GM23338 (cell line): ENCODE measurements at regions not wholly inside any gene's neighbourhood (a gene's known extent, or its start where the extent isn't known, plus 50 kb on each side); places are given as distances from the start of the nearest gene placed in this dataset.

Experiments
- ATAC-seq: fragments of 200-7000 bp; cut with Tn5 transposase; 3 replicates; pipeline ENCODE4 v1.9.1; 2020
- DNase-seq: peaks from one replicate; pipeline ENCODE4 v3.0.0-alpha.2; 2015; ENCODE audit warnings: low spot score
- H2AFZ ChIP-seq: fragments of 200-600 bp; sonication (generic); 2 replicates; pipeline ENCODE4 v1.8.0; 2016; ENCODE audit warnings: antibody characterized with exemption, mild to moderate bottlenecking, moderate library complexity
- H3F3A ChIP-seq: fragments of 200-600 bp; sonication (generic); replicated peaks from 2 replicates; pipeline ENCODE4 v1.8.0; 2017; ENCODE audit warnings: antibody characterized with exemption, mixed run types, low read depth
- H3K27ac ChIP-seq: fragments of 200-600 bp; sonication (generic); 2 replicates; pipeline ENCODE4 v1.6.1; 2016; ENCODE audit warnings: low read depth
- H3K27me3 ChIP-seq: fragments of 200-600 bp; sonication (generic); 2 replicates; pipeline ENCODE4 v1.8.0; 2016; ENCODE audit warnings: mild to moderate bottlenecking, mixed run types, moderate library complexity; ENCODE audit not compliant: insufficient read depth
- H3K36me3 ChIP-seq: fragments of 200-600 bp; sonication (generic); 2 replicates; pipeline ENCODE4 v1.8.0; 2016; ENCODE audit warnings: mild to moderate bottlenecking; ENCODE audit not compliant: insufficient read depth
- H3K4me1 ChIP-seq: fragments of 200-600 bp; sonication (generic); 2 replicates; pipeline ENCODE4 v1.8.0; 2016; ENCODE audit warnings: mild to moderate bottlenecking, moderate library complexity; ENCODE audit not compliant: insufficient read depth
- H3K4me2 ChIP-seq: fragments of 200-600 bp; sonication (generic); 2 replicates; pipeline ENCODE4 v1.7.1; 2017; ENCODE audit warnings: mixed run types
- H3K4me3 ChIP-seq: fragments of 200-600 bp; sonication (generic); 2 replicates; pipeline ENCODE4 v1.6.1; 2016; ENCODE audit warnings: mixed run types
- H3K79me2 ChIP-seq: fragments of 200-600 bp; sonication (generic); replicated peaks from 2 replicates; pipeline ENCODE4 v1.8.0; 2017; ENCODE audit warnings: mild to moderate bottlenecking; ENCODE audit not compliant: insufficient read depth
- H3K9me2 ChIP-seq: fragments of 200-600 bp; sonication (generic); 2 replicates; pipeline ENCODE4 v1.8.0; 2017; ENCODE audit not compliant: insufficient read depth
- H4K20me1 ChIP-seq: fragments of 200-600 bp; sonication (generic); replicated peaks from 2 replicates; pipeline ENCODE4 v1.8.0; 2017; ENCODE audit warnings: mild to moderate bottlenecking; ENCODE audit not compliant: insufficient read depth
- H3K27ac Mint-ChIP-seq: 2 replicates; pipeline ENCODE4 v1.8.0; 2020; ENCODE audit warnings: inconsistent platforms, mild to moderate bottlenecking, moderate library complexity, mixed read lengths
- H3K27me3 Mint-ChIP-seq: 3 replicates; pipeline ENCODE4 v1.8.0; 2022; ENCODE audit warnings: low read depth, mild to moderate bottlenecking, moderate library complexity, mixed read lengths, inconsistent platforms; ENCODE audit not compliant: insufficient read depth, poor library complexity
- H3K36me3 Mint-ChIP-seq: 3 replicates; pipeline ENCODE4 v1.8.0; 2021; ENCODE audit warnings: low read depth, mild to moderate bottlenecking, inconsistent platforms, moderate library complexity, mixed read lengths
- H3K4me1 Mint-ChIP-seq: 3 replicates; pipeline ENCODE4 v1.8.0; 2020; ENCODE audit warnings: mild to moderate bottlenecking, inconsistent platforms, mixed read lengths
- H3K4me3 Mint-ChIP-seq: 3 replicates; pipeline ENCODE4 v1.8.0; 2021; ENCODE audit warnings: moderate library complexity, mild to moderate bottlenecking, inconsistent platforms, mixed read lengths
- H3K9me3 Mint-ChIP-seq: 3 replicates; pipeline ENCODE4 v1.8.0; 2020; ENCODE audit warnings: moderate library complexity, mild to moderate bottlenecking, inconsistent platforms, mixed read lengths
- ETS1 ChIP-seq: IDR thresholded peaks from 2 replicates; pipeline ENCODE4 v1.6.1; 2016; ENCODE audit warnings: antibody characterized with exemption
- EZH2 ChIP-seq: fragments of 200-600 bp; sonication (generic); IDR thresholded peaks from one replicate; pipeline ENCODE4 v1.8.0; 2017; ENCODE audit warnings: antibody characterized with exemption, mild to moderate bottlenecking, low read depth; ENCODE audit not compliant: unreplicated experiment
- ZNF331 ChIP-seq: fragments of 250-450 bp; sonication (Bioruptor Pico); IDR thresholded peaks from 2 replicates; pipeline ENCODE4 v1.5.0; 2020; ENCODE audit warnings: low read depth, mild to moderate bottlenecking, moderate library complexity
- TF ChIP-seq, protein P1 (sequence below): fragments of 250-450 bp; sonication (Bioruptor Pico); IDR thresholded peaks from 2 replicates; pipeline ENCODE4 v1.5.0; 2020; ENCODE audit warnings: mild to moderate bottlenecking, moderate library complexity

- H3F3A ChIP-seq, result no peaks in the 10 kb centered on the region
- no peaks in the 10 kb centered on the region for H3K79me2 ChIP-seq
- Mint-ChIP-seq H3K36me3 (no peaks in the 10 kb centered on the region), H3K27me3 (peaks cover 20% of the 10 kb centered on the region), H3K27ac (no peak overlapping the region), H3K4me3 (no peak overlapping the region), H3K4me1 (peaks cover 39% of the 10 kb centered on the region), H3K9me3 (no peaks in the 10 kb centered on the region)
- H3K27me3 ChIP-seq, result no peaks in the 10 kb centered on the region
- H3K4me2 ChIP-seq, result no peak overlapping the region
- H3K36me3 ChIP-seq, result no peaks in the 10 kb centered on the region
- no peaks in the 10 kb centered on the region for H3K9me2 ChIP-seq
- DNase-seq, result no peak
- no peak for ATAC-seq
- H3K4me3 ChIP-seq, result no peak overlapping the region
- peaks cover 36% of the 10 kb centered on the region for H3K4me1 ChIP-seq
- H4K20me1 ChIP-seq, result no peaks in the 10 kb centered on the region
- TF ChIP-seq ETS1 (no peak), ZNF331 (no peak), EZH2 (no peak)
- TF ChIP-seq, protein P1, sequence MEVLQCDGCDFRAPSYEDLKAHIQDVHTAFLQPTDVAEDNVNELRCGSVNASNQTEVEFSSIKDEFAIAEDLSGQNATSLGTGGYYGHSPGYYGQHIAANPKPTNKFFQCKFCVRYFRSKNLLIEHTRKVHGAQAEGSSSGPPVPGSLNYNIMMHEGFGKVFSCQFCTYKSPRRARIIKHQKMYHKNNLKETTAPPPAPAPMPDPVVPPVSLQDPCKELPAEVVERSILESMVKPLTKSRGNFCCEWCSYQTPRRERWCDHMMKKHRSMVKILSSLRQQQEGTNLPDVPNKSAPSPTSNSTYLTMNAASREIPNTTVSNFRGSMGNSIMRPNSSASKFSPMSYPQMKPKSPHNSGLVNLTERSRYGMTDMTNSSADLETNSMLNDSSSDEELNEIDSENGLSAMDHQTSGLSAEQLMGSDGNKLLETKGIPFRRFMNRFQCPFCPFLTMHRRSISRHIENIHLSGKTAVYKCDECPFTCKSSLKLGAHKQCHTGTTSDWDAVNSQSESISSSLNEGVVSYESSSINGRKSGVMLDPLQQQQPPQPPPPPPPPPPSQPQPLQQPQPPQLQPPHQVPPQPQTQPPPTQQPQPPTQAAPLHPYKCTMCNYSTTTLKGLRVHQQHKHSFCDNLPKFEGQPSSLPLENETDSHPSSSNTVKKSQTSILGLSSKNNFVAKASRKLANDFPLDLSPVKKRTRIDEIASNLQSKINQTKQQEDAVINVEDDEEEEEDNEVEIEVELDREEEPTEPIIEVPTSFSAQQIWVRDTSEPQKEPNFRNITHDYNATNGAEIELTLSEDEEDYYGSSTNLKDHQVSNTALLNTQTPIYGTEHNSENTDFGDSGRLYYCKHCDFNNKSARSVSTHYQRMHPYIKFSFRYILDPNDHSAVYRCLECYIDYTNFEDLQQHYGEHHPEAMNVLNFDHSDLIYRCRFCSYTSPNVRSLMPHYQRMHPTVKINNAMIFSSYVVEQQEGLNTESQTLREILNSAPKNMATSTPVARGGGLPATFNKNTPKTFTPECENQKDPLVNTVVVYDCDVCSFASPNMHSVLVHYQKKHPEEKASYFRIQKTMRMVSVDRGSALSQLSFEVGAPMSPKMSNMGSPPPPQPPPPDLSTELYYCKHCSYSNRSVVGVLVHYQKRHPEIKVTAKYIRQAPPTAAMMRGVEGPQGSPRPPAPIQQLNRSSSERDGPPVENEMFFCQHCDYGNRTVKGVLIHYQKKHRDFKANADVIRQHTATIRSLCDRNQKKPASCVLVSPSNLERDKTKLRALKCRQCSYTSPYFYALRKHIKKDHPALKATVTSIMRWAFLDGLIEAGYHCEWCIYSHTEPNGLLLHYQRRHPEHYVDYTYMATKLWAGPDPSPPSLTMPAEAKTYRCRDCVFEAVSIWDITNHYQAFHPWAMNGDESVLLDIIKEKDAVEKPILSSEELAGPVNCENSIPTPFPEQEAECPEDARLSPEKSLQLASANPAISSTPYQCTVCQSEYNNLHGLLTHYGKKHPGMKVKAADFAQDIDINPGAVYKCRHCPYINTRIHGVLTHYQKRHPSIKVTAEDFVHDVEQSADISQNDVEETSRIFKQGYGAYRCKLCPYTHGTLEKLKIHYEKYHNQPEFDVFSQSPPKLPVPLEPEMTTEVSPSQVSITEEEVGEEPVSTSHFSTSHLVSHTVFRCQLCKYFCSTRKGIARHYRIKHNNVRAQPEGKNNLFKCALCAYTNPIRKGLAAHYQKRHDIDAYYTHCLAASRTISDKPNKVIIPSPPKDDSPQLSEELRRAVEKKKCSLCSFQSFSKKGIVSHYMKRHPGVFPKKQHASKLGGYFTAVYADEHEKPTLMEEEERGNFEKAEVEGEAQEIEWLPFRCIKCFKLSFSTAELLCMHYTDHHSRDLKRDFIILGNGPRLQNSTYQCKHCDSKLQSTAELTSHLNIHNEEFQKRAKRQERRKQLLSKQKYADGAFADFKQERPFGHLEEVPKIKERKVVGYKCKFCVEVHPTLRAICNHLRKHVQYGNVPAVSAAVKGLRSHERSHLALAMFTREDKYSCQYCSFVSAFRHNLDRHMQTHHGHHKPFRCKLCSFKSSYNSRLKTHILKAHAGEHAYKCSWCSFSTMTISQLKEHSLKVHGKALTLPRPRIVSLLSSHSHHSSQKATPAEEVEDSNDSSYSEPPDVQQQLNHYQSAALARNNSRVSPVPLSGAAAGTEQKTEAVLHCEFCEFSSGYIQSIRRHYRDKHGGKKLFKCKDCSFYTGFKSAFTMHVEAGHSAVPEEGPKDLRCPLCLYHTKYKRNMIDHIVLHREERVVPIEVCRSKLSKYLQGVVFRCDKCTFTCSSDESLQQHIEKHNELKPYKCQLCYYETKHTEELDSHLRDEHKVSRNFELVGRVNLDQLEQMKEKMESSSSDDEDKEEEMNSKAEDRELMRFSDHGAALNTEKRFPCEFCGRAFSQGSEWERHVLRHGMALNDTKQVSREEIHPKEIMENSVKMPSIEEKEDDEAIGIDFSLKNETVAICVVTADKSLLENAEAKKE (CRISPR knock-in tag), result no peak
- H3K27ac ChIP-seq, result no peak overlapping the region
- H2AFZ ChIP-seq, result no peak overlapping the region
These were observed 108.4 kb upstream of the LINGO1 start for GRCh38 chr15:77741106-77741505.
